ENCODE measurements at regions not wholly inside any gene's neighbourhood (a gene's known extent, or its start where the extent isn't known, plus 50 kb on each side); places are given as distances from the start of the nearest gene placed in this dataset.

- no peak for DNase-seq (ENCODE audit: low read depth)
Measured at GRCh38 chr11:19519912-19520641, 192.6 kb upstream of the NAV2 start.

- no peak for DNase-seq (ENCODE audit: low read depth)
Measured at GRCh38 chr11:19519353-19519752, 193.3 kb upstream of the NAV2 start.

GRCh38 chr11:19513253-19513652 is 199.4 kb upstream of the NAV2 start:
- DNase-seq (ENCODE audit: low read depth): no peak

- DNase-seq (ENCODE audit: low read depth): no peak
Measured at GRCh38 chr11:19512618-19513017, 200.0 kb upstream of the NAV2 start.

- peak; percentile 7 for DNase-seq (ENCODE audit: low read depth)
Measured at GRCh38 chr11:19511413-19512183, 201.0 kb upstream of the NAV2 start.

- DNase-seq (ENCODE audit: low read depth): no peak
Measured at GRCh38 chr11:19511066-19511412, 201.6 kb upstream of the NAV2 start.

- DNase-seq (ENCODE audit: low read depth): no peak
Measured at GRCh38 chr11:19510468-19510867, 202.2 kb upstream of the NAV2 start.

GRCh38 chr11:19509215-19509614 is 203.4 kb upstream of the NAV2 start:
- no peak for DNase-seq (ENCODE audit: low read depth)

- peak; percentile 61 for DNase-seq (ENCODE audit: low read depth)
Measured at GRCh38 chr11:19508165-19508564, 204.5 kb upstream of the NAV2 start.

- no peak for DNase-seq (ENCODE audit: low read depth)
Measured at GRCh38 chr11:19506816-19507486, 205.7 kb upstream of the NAV2 start.

GRCh38 chr11:19502691-19503253 is 209.9 kb upstream of the NAV2 start:
- DNase-seq (ENCODE audit: low read depth): no peak

- no peak for DNase-seq (ENCODE audit: low read depth)
Measured at GRCh38 chr11:19501631-19502030, 211.0 kb upstream of the NAV2 start.

GRCh38 chr11:19499999-19500398 is 212.6 kb upstream of the NAV2 start:
- DNase-seq (ENCODE audit: low read depth): no peak

- peak; percentile 77 for DNase-seq (ENCODE audit: low read depth)
Measured at GRCh38 chr11:19499026-19499669, 213.5 kb upstream of the NAV2 start.

- DNase-seq (ENCODE audit: low read depth): no peak
Measured at GRCh38 chr11:19493446-19494213, 219.0 kb upstream of the NAV2 start.

- DNase-seq (ENCODE audit: low read depth): no peak
Measured at GRCh38 chr11:19482319-19483100, 230.1 kb upstream of the NAV2 start.

- DNase-seq (ENCODE audit: low read depth): no peak
Measured at GRCh38 chr11:19480540-19480939, 232.1 kb upstream of the NAV2 start.

GRCh38 chr11:19478891-19479290 is 233.7 kb upstream of the NAV2 start:
- DNase-seq (ENCODE audit: low read depth): no peak

GRCh38 chr11:19474954-19475721 is 234.4 kb upstream of the E2F8 start:
- DNase-seq (ENCODE audit: low read depth): peak; percentile 2

- DNase-seq (ENCODE audit: low read depth): no peak
Measured at GRCh38 chr11:19474211-19474610, 233.5 kb upstream of the E2F8 start.
